Naive B cell (primary cell): ENCODE measurements at regions not wholly inside any gene's neighbourhood (a gene's known extent, or its start where the extent isn't known, plus 50 kb on each side); places are given as distances from the start of the nearest gene placed in this dataset.

Source experiments
- ATAC-seq, 2 donors: fragments of 150-1000 bp; cut with Tn5 transposase; 2 replicates each; pipeline ENCODE4 v1.10.0; 2021; ENCODE audit warnings: low read depth in 2 of 2, mild to moderate bottlenecking in 2 of 2, moderate library complexity in 2 of 2
- DNase-seq: peaks from one replicate; pipeline ENCODE4 v3.0.0; 2022
- H3K27ac Mint-ChIP-seq, 6 donors: one replicate each; pipeline ENCODE4 v1.8.0; 2020 to 2022; ENCODE audit warnings: mild to moderate bottlenecking in 6 of 6, mixed read lengths in 6 of 6, moderate library complexity in 5 of 6, inconsistent platforms in 2 of 6
- H3K27me3 Mint-ChIP-seq, 3 donors: one replicate each; pipeline ENCODE4 v1.8.0; 2021 to 2022; ENCODE audit warnings: mixed read lengths in 3 of 3, mild to moderate bottlenecking in 1 of 3
- H3K36me3 Mint-ChIP-seq, 2 donors: one replicate each; pipeline ENCODE4 v1.8.0; 2020 to 2022; ENCODE audit warnings: mixed read lengths in 2 of 2, inconsistent platforms in 1 of 2, mild to moderate bottlenecking in 1 of 2
- H3K4me1 Mint-ChIP-seq, 3 donors: one replicate each; pipeline ENCODE4 v1.8.0; 2020 to 2022; ENCODE audit warnings: mixed read lengths in 3 of 3, inconsistent platforms in 1 of 3, mild to moderate bottlenecking in 1 of 3, moderate library complexity in 1 of 3
- H3K4me3 Mint-ChIP-seq, 8 donors: one replicate each; pipeline ENCODE4 v1.8.0; 2020 to 2022; ENCODE audit warnings: mild to moderate bottlenecking in 8 of 8, mixed read lengths in 8 of 8, moderate library complexity in 8 of 8, inconsistent platforms in 2 of 8
- H3K9me3 Mint-ChIP-seq, 7 donors: one replicate each; pipeline ENCODE4 v1.8.0; 2020 to 2022; ENCODE audit warnings: mixed read lengths in 7 of 7, mild to moderate bottlenecking in 5 of 7, inconsistent platforms in 2 of 7, moderate library complexity in 1 of 7

DNA sequence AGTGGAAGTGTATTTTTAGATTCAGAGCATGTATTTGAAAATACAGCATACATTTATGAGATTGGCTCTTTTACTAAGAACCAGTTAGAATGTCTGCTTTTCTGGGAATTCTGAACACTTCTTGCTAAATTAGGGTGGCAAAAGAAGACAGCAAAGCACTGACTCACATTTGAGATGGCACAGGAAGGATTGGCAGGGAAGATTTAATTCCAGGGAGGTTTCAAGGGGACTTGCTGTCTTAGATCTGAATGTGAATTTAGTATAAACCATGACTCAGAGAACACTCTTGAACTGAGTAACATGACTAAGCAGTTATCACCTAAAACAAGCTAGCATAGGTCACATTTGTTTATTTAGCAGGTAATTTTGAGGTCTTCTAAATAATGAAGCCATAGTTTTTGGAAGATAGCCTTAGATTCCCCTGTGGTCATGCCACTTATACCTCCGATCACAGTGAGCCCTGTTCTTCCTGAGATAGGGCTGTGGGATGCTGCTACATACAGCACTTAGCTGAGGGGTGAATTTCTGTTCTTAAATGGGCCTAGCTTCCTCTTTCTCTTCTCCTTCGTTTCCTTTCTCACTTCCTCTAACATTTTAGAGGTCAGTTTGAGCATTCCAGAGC, 173.8 kb downstream of the PCSK1 start:
- ATAC-seq: peak; percentile 61 to 64
- no peak for DNase-seq
- Mint-ChIP-seq H3K4me3 (no peak overlapping the region), H3K9me3 (peaks cover 0 to 11% (median 3%) of the 10 kb centered on the region in 7 donors), H3K27me3 (peaks cover 8 to 13% (median 11%) of the 10 kb centered on the region in 3 donors), H3K36me3 (peaks cover 0 to 10% of the 10 kb centered on the region in 2 donors), H3K4me1 (peaks cover 15 to 16% (median 15%) of the 10 kb centered on the region in 3 donors), H3K27ac (peak overlapping the region in 1 of 6 donors; percentile 1)

DNA sequence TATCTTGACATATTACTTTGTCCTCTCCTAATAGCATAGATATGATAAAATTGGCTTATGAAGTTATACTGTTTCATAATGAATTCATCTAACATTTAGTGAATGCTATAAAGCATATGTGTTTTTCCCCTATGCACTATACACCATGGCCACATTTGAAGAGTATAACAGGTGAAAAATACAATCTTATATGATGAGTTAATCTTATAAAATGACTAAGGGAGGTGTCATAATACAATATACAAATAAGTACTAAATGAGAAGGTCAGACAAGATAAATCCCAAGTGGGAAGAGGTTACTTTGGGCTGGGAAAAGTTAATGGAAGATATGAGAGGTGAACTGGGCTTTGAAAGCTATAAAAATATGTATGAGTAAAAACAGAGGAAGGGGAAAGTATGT, 174.4 kb downstream of the PCSK1 start:
- Mint-ChIP-seq H3K27me3 (peaks cover 6 to 13% (median 8%) of the 10 kb centered on the region in 3 donors), H3K4me1 (peaks cover 15 to 16% (median 15%) of the 10 kb centered on the region in 3 donors), H3K4me3 (no peak overlapping the region), H3K27ac (peak overlapping the region in 2 of 6 donors; percentile 6 to 41), H3K36me3 (peaks cover 0 to 10% of the 10 kb centered on the region in 2 donors), H3K9me3 (peaks cover 0 to 10% (median 0%) of the 10 kb centered on the region in 7 donors)
- no peak for DNase-seq
- ATAC-seq: no peak

- Mint-ChIP-seq H3K4me3 (no peak overlapping the region), H3K27me3 (peaks cover 2 to 5% (median 5%) of the 10 kb centered on the region in 3 donors), H3K4me1 (peaks cover 15 to 16% (median 15%) of the 10 kb centered on the region in 3 donors), H3K9me3 (peaks cover 0 to 4% (median 0%) of the 10 kb centered on the region in 7 donors), H3K27ac (no peak overlapping the region), H3K36me3 (peaks cover 0 to 5% of the 10 kb centered on the region in 2 donors)
- ATAC-seq: no peak
- no peak for DNase-seq
Observed at GRCh38 chr5:96257904-96258303, 175.1 kb downstream of the PCSK1 start.

DNA sequence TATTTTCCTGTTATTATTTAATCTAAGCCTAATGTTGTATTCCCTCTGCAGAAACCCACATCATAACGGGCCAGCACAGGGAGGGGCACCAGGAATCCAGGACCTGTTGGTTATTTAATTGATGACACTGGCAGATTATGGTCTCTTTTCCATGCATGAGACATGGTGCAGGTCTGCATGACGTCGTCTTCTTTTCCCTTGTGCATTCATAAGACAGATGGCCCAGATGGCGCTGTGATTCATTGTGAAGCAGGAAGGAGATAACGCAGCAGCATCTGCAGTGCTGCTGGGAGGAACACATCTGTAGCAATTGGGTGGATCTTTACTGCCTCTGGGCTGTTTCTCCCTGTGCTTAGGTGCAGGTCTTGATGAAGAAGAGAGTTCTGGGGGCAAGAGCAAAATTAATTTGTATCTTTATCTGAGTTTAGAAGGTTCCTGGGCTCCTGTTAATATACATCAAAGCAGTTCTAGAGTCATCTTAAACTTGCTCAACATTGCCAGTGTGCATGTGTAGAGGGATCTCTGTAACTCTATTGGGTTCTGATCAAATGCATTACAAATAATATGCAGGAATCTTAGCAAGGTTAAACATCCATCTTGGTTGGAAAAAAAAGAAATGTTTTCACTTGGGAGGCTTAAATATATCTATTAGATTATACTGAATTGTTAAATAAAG, 176.1 kb downstream of the PCSK1 start:
- Mint-ChIP-seq H3K36me3 (no peaks in the 10 kb centered on the region), H3K27me3 (peaks cover 0 to 5% (median 0%) of the 10 kb centered on the region in 3 donors), H3K9me3 (no peaks in the 10 kb centered on the region), H3K4me1 (peaks cover 15 to 16% (median 15%) of the 10 kb centered on the region in 3 donors), H3K27ac (peak overlapping the region in 1 of 6 donors; percentile 8), H3K4me3 (no peak overlapping the region)
- ATAC-seq: no peak
- no peak for DNase-seq

DNA sequence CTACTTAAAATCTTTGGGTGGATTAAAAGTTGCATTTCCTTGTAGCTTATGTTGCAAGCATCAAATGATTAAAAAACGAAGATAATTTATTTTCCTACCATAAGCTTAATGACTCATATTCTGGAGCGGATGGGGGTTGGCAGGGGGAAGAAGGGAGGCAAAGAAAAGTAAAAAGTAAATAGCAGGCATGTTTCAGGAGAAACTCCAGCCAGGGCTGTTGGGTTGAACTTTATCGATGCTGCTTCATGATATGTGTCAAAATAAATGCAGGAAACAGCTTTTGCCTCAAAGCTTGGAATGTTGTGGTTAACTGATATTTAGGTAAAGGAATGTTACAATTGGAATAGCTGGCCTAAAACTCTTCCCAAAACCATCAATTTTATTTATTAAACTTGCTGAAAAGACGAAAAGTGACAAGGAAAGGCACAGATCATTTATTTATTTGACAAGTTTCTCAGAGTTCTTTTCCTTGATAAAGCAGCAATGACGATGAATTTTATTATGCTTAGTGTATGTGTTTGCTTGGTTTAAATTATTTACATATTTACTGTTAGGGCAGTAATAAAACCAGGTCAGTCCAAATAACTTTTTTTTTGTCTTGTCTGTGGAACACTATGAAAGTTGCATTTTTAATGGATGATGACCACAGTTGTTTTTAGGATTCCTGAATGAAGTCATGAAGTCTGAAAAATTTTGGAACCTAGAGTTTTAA, 177.9 kb downstream of the PCSK1 start:
- Mint-ChIP-seq H3K4me1 (peaks cover 15 to 16% (median 15%) of the 10 kb centered on the region in 3 donors), H3K4me3 (no peak overlapping the region), H3K36me3 (no peaks in the 10 kb centered on the region), H3K27ac (no peak overlapping the region), H3K27me3 (peaks cover 0 to 8% (median 3%) of the 10 kb centered on the region in 3 donors), H3K9me3 (no peaks in the 10 kb centered on the region)
- DNase-seq (no peak), ATAC-seq (no peak)

DNA sequence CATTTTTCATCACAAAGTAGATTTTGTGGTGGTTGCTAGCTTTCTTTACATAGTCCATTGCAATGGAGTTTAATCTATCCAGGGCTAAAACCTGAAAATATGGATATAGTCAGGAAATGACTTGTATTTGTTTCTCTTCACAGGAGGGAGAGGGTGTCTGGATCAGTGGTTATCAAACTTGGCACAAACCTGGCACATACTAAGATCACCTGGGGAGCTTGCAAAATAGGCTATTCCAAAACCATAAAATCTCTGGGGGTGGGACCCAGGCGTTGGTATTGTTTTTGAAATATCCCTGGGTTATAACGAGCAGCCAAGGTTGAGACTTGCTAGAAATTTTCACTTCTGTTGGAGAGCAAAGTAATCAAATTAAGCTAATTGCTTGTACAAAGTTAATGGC, 179.9 kb downstream of the PCSK1 start:
- no peaks in the 10 kb centered on the region for H3K9me3 Mint-ChIP-seq
- peaks cover 3 to 12% (median 8%) of the 10 kb centered on the region in 3 donors for H3K27me3 Mint-ChIP-seq
- no peak overlapping the region for H3K4me3 Mint-ChIP-seq
- no peaks in the 10 kb centered on the region for H3K4me1 Mint-ChIP-seq
- no peak overlapping the region for H3K27ac Mint-ChIP-seq
- DNase-seq (no peak), ATAC-seq (no peak)
- H3K36me3 Mint-ChIP-seq: no peaks in the 10 kb centered on the region

GRCh38 chr5:96252596-96252995, 180.5 kb downstream of the PCSK1 start:
- peaks cover 7 to 12% (median 8%) of the 10 kb centered on the region in 3 donors for H3K27me3 Mint-ChIP-seq
- H3K4me1 Mint-ChIP-seq: no peaks in the 10 kb centered on the region
- no peak for DNase-seq
- H3K4me3 Mint-ChIP-seq: no peak overlapping the region
- H3K27ac Mint-ChIP-seq: no peak overlapping the region
- no peak for ATAC-seq
- no peaks in the 10 kb centered on the region for H3K36me3 Mint-ChIP-seq
- no peaks in the 10 kb centered on the region for H3K9me3 Mint-ChIP-seq

- ATAC-seq (no peak), DNase-seq (no peak)
- H3K4me1 Mint-ChIP-seq: no peaks in the 10 kb centered on the region
- H3K36me3 Mint-ChIP-seq: no peaks in the 10 kb centered on the region
- H3K4me3 Mint-ChIP-seq: no peak overlapping the region
- peaks cover 7 to 20% (median 8%) of the 10 kb centered on the region in 3 donors for H3K27me3 Mint-ChIP-seq
- H3K9me3 Mint-ChIP-seq: no peaks in the 10 kb centered on the region
- H3K27ac Mint-ChIP-seq: no peak overlapping the region
Observed at GRCh38 chr5:96250782-96251181, 182.3 kb downstream of the PCSK1 start.

DNA sequence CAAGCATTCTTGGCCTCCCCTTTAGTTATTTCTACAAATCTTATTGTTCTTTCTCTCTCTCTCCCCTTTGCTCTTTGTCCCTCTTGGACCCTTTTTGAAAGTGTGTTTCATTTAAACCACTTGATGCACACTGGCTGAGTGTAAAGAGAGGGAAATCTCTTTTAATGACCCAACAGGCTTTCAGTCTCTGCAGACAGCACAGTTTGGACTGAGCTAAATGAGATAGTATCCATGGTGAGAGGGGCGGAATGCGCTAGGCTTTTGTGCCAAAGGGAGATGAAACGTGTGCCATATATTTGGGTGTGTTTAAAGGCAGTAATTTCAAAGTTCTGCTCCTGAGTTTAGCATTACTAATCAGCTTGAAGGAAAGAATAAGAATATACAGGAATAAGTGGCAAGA, 184.9 kb downstream of the PCSK1 start:
- Mint-ChIP-seq H3K27ac (no peak overlapping the region), H3K4me3 (no peak overlapping the region), H3K27me3 (peaks cover 7 to 19% (median 8%) of the 10 kb centered on the region in 3 donors), H3K4me1 (no peaks in the 10 kb centered on the region), H3K36me3 (no peaks in the 10 kb centered on the region), H3K9me3 (peaks cover 0 to 2% (median 0%) of the 10 kb centered on the region in 7 donors)
- ATAC-seq (no peak), DNase-seq (no peak)

DNA sequence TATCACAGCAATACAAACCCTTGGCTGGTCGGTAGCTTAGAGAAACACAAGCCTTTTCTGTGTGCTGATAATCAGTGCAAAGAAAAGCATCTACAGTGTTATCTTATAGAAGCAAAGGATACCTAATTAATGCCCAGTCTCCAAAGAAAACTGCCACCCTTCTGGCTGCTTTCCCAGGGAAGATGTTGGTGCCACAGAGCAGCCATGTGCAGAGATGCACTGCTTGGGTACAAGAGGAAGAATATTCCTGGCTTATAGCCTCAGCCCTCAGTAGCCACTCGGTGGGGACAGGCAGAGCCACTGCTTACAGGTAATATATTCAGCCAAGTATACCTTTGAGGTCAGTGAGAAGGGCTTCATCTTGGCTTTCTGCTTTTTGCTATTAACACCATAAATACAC, 185.3 kb downstream of the PCSK1 start:
- H3K27me3 Mint-ChIP-seq: peaks cover 7 to 19% (median 8%) of the 10 kb centered on the region in 3 donors
- DNase-seq (no peak), ATAC-seq (no peak)
- no peaks in the 10 kb centered on the region for H3K4me1 Mint-ChIP-seq
- H3K36me3 Mint-ChIP-seq: no peaks in the 10 kb centered on the region
- no peak overlapping the region for H3K4me3 Mint-ChIP-seq
- H3K27ac Mint-ChIP-seq: no peak overlapping the region
- H3K9me3 Mint-ChIP-seq: peaks cover 0 to 4% (median 0%) of the 10 kb centered on the region in 7 donors

- Mint-ChIP-seq H3K27ac (no peak overlapping the region), H3K9me3 (peaks cover 0 to 9% (median 0%) of the 10 kb centered on the region in 7 donors), H3K36me3 (no peaks in the 10 kb centered on the region), H3K4me3 (no peak overlapping the region), H3K27me3 (peaks cover 7 to 19% (median 8%) of the 10 kb centered on the region in 3 donors), H3K4me1 (no peaks in the 10 kb centered on the region)
- DNase-seq (no peak), ATAC-seq (no peak)
Observed at GRCh38 chr5:96247097-96247701, 185.8 kb downstream of the PCSK1 start.

GRCh38 chr5:96245140-96246091, 187.6 kb downstream of the PCSK1 start:
- ATAC-seq: no peak
- Mint-ChIP-seq H3K27ac (no peak overlapping the region), H3K27me3 (peaks cover 7 to 16% (median 8%) of the 10 kb centered on the region in 3 donors), H3K36me3 (no peaks in the 10 kb centered on the region), H3K4me1 (no peaks in the 10 kb centered on the region), H3K9me3 (peaks cover 0 to 9% (median 0%) of the 10 kb centered on the region in 7 donors), H3K4me3 (no peak overlapping the region)
- DNase-seq: no peak
